ENCODE measurements at regions not wholly inside any gene's neighbourhood (a gene's known extent, or its start where the extent isn't known, plus 50 kb on each side); places are given as distances from the start of the nearest gene placed in this dataset.

DNA sequence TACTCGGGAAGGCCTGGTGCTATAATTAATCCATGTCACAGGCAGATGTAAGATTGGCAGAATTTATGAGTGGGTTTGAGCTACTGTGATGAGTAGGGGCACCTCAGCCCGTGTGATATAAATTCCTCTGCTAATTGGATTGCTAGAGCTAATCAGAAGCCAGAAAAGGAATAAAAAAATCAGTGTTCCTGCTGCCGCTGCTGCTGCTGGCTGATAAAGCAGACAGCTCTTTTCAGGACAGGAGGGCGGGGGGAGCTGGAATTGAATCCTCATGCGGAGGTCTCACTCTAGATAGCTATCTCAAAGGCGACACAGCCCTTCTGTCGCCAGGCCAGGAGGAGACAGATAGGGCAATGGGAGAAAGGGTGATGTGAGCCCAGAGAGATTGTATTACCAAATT is 182.7 kb upstream of the ZFHX3 start (continued):
- TF ChIP-seq, protein P1, sequence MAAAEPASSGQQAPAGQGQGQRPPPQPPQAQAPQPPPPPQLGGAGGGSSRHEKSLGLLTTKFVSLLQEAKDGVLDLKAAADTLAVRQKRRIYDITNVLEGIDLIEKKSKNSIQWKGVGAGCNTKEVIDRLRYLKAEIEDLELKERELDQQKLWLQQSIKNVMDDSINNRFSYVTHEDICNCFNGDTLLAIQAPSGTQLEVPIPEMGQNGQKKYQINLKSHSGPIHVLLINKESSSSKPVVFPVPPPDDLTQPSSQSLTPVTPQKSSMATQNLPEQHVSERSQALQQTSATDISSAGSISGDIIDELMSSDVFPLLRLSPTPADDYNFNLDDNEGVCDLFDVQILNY (CRISPR knock-in tag; conservative IDR thresholded peaks at IDR 0.05) = no peak
- no peak for TF ChIP-seq ZBTB34 (CRISPR knock-in tag; IDR thresholded peaks at IDR 0.05)
- no peak for TF ChIP-seq SMARCE1 (IDR thresholded peaks at IDR 0.05; ENCODE audit: borderline replicate concordance)
- TF ChIP-seq PHF5A (CRISPR knock-in tag; IDR thresholded peaks at IDR 0.05; ENCODE audit: low read depth, unreplicated experiment) = no peak
- no peak for TF ChIP-seq TCF7 (IDR thresholded peaks at IDR 0.05; ENCODE audit: low read depth)

GRCh38 chr16:73228649-73229048 is 180.7 kb upstream of the ZFHX3 start:
- ChIA-PET POLR2A (no interaction called here), CTCF (ENCODE audit: low intra/inter-chr PET ratio, low total read pairs) (no interaction called here)
- peaks cover 14% of the 10 kb centered on the region for H3K4me1 ChIP-seq (ENCODE audit: insufficient read depth, low read length)
- H3K4me3 ChIP-seq (replicated peaks in 1 of 3; ENCODE audit: insufficient read depth in 1 of 3, low read depth in 2 of 3, low read length in 3 of 3) = no peak overlapping the region
- no TSS peak for BruUV-seq (replicated peaks)
- in situ Hi-C loops (cut with HindIII; ENCODE audit: extremely low pct_ligation_motif_present, low pct_unique_long_range_greater_than_20kb) (no loop called here), intact Hi-C loops (cut with micrococcal nuclease; ENCODE audit: unreplicated experiment) (no loop called here)
- 13% methylated on average over 5 of the region's 5 CpGs for WGBS (ENCODE audit: low lambda C conversion rate)
- no peak overlapping the region for H3K9ac ChIP-seq (ENCODE audit: insufficient read depth, low read depth, low read length)
- H3K27ac ChIP-seq (ENCODE audit: extremely low read length, insufficient read depth, low read length) = no peak overlapping the region
- no peak for ATAC-seq
- no peaks in the 10 kb centered on the region for H3K79me2 ChIP-seq (ENCODE audit: insufficient read depth, low read length)
- no peak for DNase-seq (ENCODE audit: low spot score)
- H3K27me3 ChIP-seq (ENCODE audit: control insufficient read depth in 1 of 2, insufficient read depth in 2 of 2, low read length in 2 of 2) = peaks cover 0 to 23% of the 10 kb centered on the region in 2 experiments; a peak in 3 of 5 replicates
- no peak overlapping the region for H2AFZ ChIP-seq (ENCODE audit: low read length)
- H3K36me3 ChIP-seq (replicated peaks in 1 of 2; ENCODE audit: control insufficient read depth in 1 of 2, insufficient read depth in 2 of 2, low read length in 2 of 2) = no peaks in the 10 kb centered on the region
- H4K20me1 ChIP-seq (ENCODE audit: insufficient read depth, low read length) = no peaks in the 10 kb centered on the region
- no peak for FAIRE-seq
- H3K9me3 ChIP-seq (ENCODE audit: low read length) = no peaks in the 10 kb centered on the region
- no peak overlapping the region for H3K4me2 ChIP-seq (ENCODE audit: low read depth, low read length)
- TF ChIP-seq EEA1 (CRISPR knock-in tag; IDR thresholded peaks at IDR 0.05; ENCODE audit: borderline replicate concordance) = no peak
- no peak for TF ChIP-seq ONECUT2 (CRISPR knock-in tag; IDR thresholded peaks at IDR 0.05)
- no peak for TF ChIP-seq MTF1 (CRISPR knock-in tag; IDR thresholded peaks at IDR 0.05)
- no peak for TF ChIP-seq ZNF256 (CRISPR knock-in tag; conservative IDR thresholded peaks at IDR 0.05)
- TF ChIP-seq ZNF746 (CRISPR knock-in tag; IDR thresholded peaks at IDR 0.05) = no peak
- TF ChIP-seq ZSCAN29 (CRISPR knock-in tag; conservative IDR thresholded peaks at IDR 0.05) = no peak
- no peak for TF ChIP-seq KLF13 (CRISPR knock-in tag; IDR thresholded peaks at IDR 0.05)
- no peak for TF ChIP-seq ZSCAN20 (CRISPR knock-in tag; IDR thresholded peaks at IDR 0.05; ENCODE audit: borderline replicate concordance)
- no peak for TF ChIP-seq CHCHD3 (CRISPR knock-in tag; IDR thresholded peaks at IDR 0.05)
- TF ChIP-seq ZXDC (CRISPR knock-in tag; IDR thresholded peaks at IDR 0.05) = no peak
- TF ChIP-seq ZNF20 (CRISPR knock-in tag; IDR thresholded peaks at IDR 0.05) = no peak
- TF ChIP-seq, protein P2, sequence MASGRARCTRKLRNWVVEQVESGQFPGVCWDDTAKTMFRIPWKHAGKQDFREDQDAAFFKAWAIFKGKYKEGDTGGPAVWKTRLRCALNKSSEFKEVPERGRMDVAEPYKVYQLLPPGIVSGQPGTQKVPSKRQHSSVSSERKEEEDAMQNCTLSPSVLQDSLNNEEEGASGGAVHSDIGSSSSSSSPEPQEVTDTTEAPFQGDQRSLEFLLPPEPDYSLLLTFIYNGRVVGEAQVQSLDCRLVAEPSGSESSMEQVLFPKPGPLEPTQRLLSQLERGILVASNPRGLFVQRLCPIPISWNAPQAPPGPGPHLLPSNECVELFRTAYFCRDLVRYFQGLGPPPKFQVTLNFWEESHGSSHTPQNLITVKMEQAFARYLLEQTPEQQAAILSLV (CRISPR knock-in tag; IDR thresholded peaks at IDR 0.05; ENCODE audit: borderline replicate concordance) = no peak
- TF ChIP-seq ZNF496 (CRISPR knock-in tag; IDR thresholded peaks at IDR 0.05; ENCODE audit: insufficient replicate concordance) = no peak
- TF ChIP-seq ZNF205 (CRISPR knock-in tag; IDR thresholded peaks at IDR 0.05) = no peak

All from HepG2 (cell line).